Esophagus muscularis mucosa (tissue), 4 donors: ENCODE measurements at regions not wholly inside any gene's neighbourhood (a gene's known extent, or its start where the extent isn't known, plus 50 kb on each side); places are given as distances from the start of the nearest gene placed in this dataset.

Experiments
- DNase-seq: peaks from one replicate; pipeline ENCODE4 v3.0.0-alpha.2; 2017; ENCODE audit errors: extremely low spot score
- H3K27ac ChIP-seq, 4 donors: fragments of 200-600 bp; sonication (generic); replicated peaks in 1 of 4; 1 replicate in 3 of 4; 2 replicates in 1 of 4; pipeline ENCODE4 v1.5.1; 2016 to 2019; ENCODE audit warnings: mild to moderate bottlenecking in 1 of 4
- H3K27me3 ChIP-seq, 4 donors: fragments of 200-600 bp; sonication (generic); one replicate each; pipeline versions ENCODE4 v1.5.1 to v1.6.0; 2016 to 2019
- H3K36me3 ChIP-seq, 4 donors: fragments of 200-600 bp; sonication (generic); one replicate each; pipeline ENCODE4 v1.5.1; 2016 to 2019
- H3K4me1 ChIP-seq, 4 donors: fragments of 200-600 bp; sonication (generic); one replicate each; pipeline ENCODE4 v1.5.1; 2016 to 2019
- H3K4me3 ChIP-seq, 4 donors: fragments of 200-600 bp; sonication (generic); 1 replicate in 2 of 4; 2 replicates in 2 of 4; pipeline ENCODE4 v1.5.1; 2016 to 2019; ENCODE audit warnings: mild to moderate bottlenecking in 4 of 4, moderate library complexity in 1 of 4
- H3K9me3 ChIP-seq, 4 donors: fragments of 200-600 bp; sonication (generic); 1 replicate in 3 of 4; 2 replicates in 1 of 4; pipeline ENCODE4 v1.5.1; 2016 to 2019
- EP300 ChIP-seq: sonication (generic); formaldehyde crosslinking; IDR thresholded peaks from one replicate; pipeline ENCODE4 v1.6.1; 2017; ENCODE audit warnings: antibody characterized with exemption
- POLR2A ChIP-seq: fragments of 450-650 bp; IDR thresholded peaks from one replicate; pipeline ENCODE4 v1.6.1; 2017; ENCODE audit warnings: antibody characterized with exemption, moderate library complexity, mild to moderate bottlenecking, low read depth
- POLR2AphosphoS5 ChIP-seq, 2 donors: sonication (generic); formaldehyde crosslinking; IDR thresholded peaks; one replicate each; pipeline ENCODE4 v1.6.1; 2017; ENCODE audit warnings: antibody characterized with exemption in 2 of 2
- WGBS: methylation state at CpG from one replicate; pipeline ENCODE4 v1.1.5; 2018; 5-methylcytosine and 5-hydroxymethylcytosine counted together
- intact Hi-C: fragments of 100-400 bp; cut with DNase I; formaldehyde crosslinking; loops from one replicate; pipeline ENCODE4 v1.15.1; 2023
- TF ChIP-seq, protein P1 (sequence below), 3 experiments: fragments of 200-600 bp in 2 of 3; fragments of 450-650 bp in 1 of 3; sonication (generic) in 2 of 3; IDR thresholded peaks; one replicate each; pipeline ENCODE4 v1.5.1; 2017 to 2019; ENCODE audit warnings: antibody characterized with exemption in 3 of 3, mild to moderate bottlenecking in 2 of 3, moderate library complexity in 1 of 3

DNA sequence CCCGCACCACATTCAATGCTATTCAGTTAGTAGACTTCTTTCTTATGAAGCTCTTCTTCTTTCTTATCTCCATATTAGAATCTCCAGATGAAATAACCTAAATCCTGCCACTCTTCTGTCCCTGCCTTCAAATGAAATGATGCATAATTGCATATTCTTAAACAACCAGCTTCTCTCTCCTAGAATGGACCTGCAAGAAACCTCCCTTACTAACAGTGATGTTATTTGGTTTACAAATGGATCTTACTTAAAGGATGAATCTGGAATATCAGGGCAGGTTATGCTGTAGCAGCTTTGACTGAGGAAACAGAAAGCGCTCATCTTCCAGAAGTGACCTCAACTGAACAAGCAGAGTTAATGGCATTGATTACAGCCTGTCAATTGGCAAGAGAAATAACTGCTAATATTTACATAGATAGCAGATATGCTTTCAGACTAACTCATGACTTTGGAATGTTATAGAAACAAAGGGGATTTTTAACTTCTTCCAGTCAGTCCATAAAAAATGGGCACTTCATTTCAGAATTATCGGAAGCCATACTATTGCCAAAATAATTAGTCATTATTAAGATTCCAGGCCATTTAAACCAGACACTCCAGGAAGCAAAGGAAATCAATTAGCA, 755.7 kb upstream of the HS6ST1 start:
- H3K27ac ChIP-seq, result no peak overlapping the region
- intact Hi-C loops, result no loop called here
- H3K27me3 ChIP-seq, result peaks cover 0 to 4% (median 0%) of the 10 kb centered on the region in 4 donors
- H3K4me3 ChIP-seq, result no peak overlapping the region
- no peaks in the 10 kb centered on the region for H3K4me1 ChIP-seq
- no peaks in the 10 kb centered on the region for H3K36me3 ChIP-seq
- TF ChIP-seq EP300 (no peak), POLR2AphosphoS5 (IDR thresholded peaks at IDR 0.05) (no peak), POLR2A (no peak)
- WGBS, result 91% methylated on average over 3 of the region's 3 CpGs
- no peak for DNase-seq
- H3K9me3 ChIP-seq, result no peaks in the 10 kb centered on the region

DNA sequence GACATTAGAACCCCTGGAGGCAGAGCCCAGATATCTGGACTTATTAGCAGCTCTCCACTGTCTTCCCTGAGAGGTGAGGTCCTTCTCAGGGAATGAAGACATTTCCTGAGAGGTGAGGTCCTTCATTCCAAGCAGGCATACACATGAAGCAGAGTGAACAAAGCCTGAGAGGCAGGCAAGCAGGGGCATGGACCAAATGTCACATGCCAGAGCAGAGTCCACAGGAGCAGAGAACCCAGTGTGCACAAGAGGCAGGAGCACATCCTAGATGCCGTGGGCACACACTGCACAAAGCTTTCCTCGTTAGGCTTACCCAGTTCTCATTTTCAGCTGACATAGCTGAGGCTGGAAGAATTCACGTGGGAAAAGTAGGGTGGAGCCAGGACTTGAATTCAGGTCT, 759.9 kb upstream of the HS6ST1 start:
- H3K36me3 ChIP-seq, result no peaks in the 10 kb centered on the region
- TF ChIP-seq POLR2A, result no peak
- TF ChIP-seq, protein P1, sequence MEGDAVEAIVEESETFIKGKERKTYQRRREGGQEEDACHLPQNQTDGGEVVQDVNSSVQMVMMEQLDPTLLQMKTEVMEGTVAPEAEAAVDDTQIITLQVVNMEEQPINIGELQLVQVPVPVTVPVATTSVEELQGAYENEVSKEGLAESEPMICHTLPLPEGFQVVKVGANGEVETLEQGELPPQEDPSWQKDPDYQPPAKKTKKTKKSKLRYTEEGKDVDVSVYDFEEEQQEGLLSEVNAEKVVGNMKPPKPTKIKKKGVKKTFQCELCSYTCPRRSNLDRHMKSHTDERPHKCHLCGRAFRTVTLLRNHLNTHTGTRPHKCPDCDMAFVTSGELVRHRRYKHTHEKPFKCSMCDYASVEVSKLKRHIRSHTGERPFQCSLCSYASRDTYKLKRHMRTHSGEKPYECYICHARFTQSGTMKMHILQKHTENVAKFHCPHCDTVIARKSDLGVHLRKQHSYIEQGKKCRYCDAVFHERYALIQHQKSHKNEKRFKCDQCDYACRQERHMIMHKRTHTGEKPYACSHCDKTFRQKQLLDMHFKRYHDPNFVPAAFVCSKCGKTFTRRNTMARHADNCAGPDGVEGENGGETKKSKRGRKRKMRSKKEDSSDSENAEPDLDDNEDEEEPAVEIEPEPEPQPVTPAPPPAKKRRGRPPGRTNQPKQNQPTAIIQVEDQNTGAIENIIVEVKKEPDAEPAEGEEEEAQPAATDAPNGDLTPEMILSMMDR (IDR thresholded peaks at IDR 0.05), result no peak
- TF ChIP-seq POLR2AphosphoS5 (IDR thresholded peaks at IDR 0.05), result no peak
- no peak for TF ChIP-seq EP300
- H3K4me3 ChIP-seq, result no peak overlapping the region
- no peaks in the 10 kb centered on the region for H3K4me1 ChIP-seq
- intact Hi-C loops, result no loop called here
- no peaks in the 10 kb centered on the region for H3K27me3 ChIP-seq
- no peak overlapping the region for H3K27ac ChIP-seq
- H3K9me3 ChIP-seq, result no peaks in the 10 kb centered on the region
- 83% methylated on average over 3 of the region's 3 CpGs for WGBS
- DNase-seq, result no peak

DNA sequence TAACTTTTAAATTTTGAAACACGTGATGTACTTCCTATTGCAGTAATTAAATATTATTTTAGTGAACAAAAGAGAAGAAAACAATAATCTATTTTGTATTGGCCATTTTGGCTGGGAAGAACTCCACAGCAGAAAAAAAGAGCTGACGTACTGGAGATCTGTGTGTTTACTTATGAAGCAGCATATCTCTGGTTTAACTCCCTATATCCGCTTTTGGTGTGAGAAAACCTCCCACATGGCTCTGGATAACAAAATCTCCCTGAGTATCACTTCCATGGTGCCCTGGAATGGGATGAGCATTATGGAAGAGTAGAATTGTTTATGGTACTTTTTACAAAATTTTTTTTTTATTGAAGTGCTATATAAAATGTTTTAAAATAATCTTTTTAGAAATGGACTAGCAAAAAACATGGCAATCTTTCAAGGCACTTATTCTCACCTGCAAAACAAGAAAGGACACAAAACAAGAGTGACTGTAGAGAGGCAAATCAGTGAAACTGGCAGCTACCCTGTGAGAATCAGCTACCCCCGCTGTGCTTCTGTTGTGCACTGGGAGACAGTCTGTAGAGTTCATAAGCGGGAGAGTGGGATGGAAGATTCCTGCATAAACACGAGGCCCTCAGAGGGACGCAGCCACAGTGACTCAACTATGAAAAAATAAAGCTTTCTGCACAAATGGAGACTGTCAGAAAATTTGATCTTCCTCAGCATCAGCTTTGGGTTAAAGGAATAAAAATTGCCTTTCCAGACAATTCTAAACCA, 762.2 kb upstream of the HS6ST1 start:
- Histone ChIP-seq H3K27ac (no peak overlapping the region), H3K27me3 (no peaks in the 10 kb centered on the region), H3K9me3 (no peaks in the 10 kb centered on the region), H3K36me3 (no peaks in the 10 kb centered on the region), H3K4me1 (no peaks in the 10 kb centered on the region), H3K4me3 (no peak overlapping the region)
- no peak for DNase-seq
- WGBS, result 53% methylated on average over 7 of the region's 7 CpGs
- intact Hi-C loops, result no loop called here
- TF ChIP-seq POLR2A (no peak), POLR2AphosphoS5 (IDR thresholded peaks at IDR 0.05) (no peak), EP300 (no peak)
- TF ChIP-seq, protein P1 (IDR thresholded peaks at IDR 0.05), result no peak

- no peaks in the 10 kb centered on the region for H3K9me3 ChIP-seq
- no peaks in the 10 kb centered on the region for H3K27me3 ChIP-seq
- intact Hi-C loops, result no loop called here
- DNase-seq, result no peak
- no peak overlapping the region for H3K27ac ChIP-seq
- no peak for TF ChIP-seq EP300
- TF ChIP-seq, protein P1 (IDR thresholded peaks at IDR 0.05), result no peak
- no peak for TF ChIP-seq POLR2A
- TF ChIP-seq POLR2AphosphoS5 (IDR thresholded peaks at IDR 0.05), result no peak
- WGBS, result 94% methylated on average over 3 of the region's 3 CpGs
- no peak overlapping the region for H3K4me3 ChIP-seq
- H3K36me3 ChIP-seq, result no peaks in the 10 kb centered on the region
- no peaks in the 10 kb centered on the region for H3K4me1 ChIP-seq
Observed at GRCh38 chr2:129085386-129085785, 766.7 kb upstream of the HS6ST1 start.

- WGBS, result 56% methylated on average over 2 of the region's 2 CpGs
- Histone ChIP-seq H3K4me1 (no peaks in the 10 kb centered on the region), H3K4me3 (no peak overlapping the region), H3K9me3 (no peaks in the 10 kb centered on the region), H3K36me3 (no peaks in the 10 kb centered on the region), H3K27me3 (no peaks in the 10 kb centered on the region), H3K27ac (no peak overlapping the region)
- DNase-seq, result no peak
- intact Hi-C loops, result no loop called here
- no peak for TF ChIP-seq POLR2A
- TF ChIP-seq POLR2AphosphoS5 (IDR thresholded peaks at IDR 0.05), result no peak
- TF ChIP-seq, protein P1 (IDR thresholded peaks at IDR 0.05), result no peak
- no peak for TF ChIP-seq EP300
Observed at GRCh38 chr2:129087133-129087813, 768.6 kb upstream of the HS6ST1 start.
